ENCODE measurements at regions not wholly inside any gene's neighbourhood (a gene's known extent, or its start where the extent isn't known, plus 50 kb on each side); places are given as distances from the start of the nearest gene placed in this dataset.

DNA sequence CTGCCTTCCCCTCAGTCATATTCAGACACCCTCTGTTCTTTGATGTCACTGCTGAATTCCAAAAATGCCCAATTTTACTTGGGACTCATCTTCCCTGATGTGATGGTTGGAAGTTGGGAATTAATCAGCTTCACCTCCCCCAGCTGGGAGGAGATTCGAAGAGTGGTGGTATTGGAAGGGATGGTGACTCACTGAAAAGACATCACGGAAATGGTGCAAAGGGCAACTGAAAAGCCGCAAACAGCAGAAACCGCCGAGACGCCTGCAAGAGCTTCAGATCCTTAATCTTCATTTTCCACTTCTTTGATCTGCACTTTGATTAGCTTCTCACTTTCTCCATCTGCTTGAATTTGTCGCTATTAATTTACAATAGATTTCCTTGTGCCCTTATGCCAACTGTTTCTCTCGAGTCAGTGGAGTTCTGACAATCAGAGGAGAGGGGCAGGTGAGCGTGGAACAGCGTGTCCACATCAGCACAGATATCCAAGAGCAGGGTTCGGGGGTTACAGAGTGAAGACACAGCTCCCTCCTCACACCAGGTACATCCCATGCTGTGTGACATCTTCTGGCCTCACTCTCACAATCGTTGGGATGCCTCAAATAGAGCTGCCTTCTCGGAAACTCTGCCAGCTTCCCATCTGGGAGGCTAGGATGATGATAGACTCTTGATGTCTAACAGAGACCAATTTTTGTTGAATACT, 325.4 kb downstream of the BRD1 start (continued):
- TF ChIP-seq, protein P1, sequence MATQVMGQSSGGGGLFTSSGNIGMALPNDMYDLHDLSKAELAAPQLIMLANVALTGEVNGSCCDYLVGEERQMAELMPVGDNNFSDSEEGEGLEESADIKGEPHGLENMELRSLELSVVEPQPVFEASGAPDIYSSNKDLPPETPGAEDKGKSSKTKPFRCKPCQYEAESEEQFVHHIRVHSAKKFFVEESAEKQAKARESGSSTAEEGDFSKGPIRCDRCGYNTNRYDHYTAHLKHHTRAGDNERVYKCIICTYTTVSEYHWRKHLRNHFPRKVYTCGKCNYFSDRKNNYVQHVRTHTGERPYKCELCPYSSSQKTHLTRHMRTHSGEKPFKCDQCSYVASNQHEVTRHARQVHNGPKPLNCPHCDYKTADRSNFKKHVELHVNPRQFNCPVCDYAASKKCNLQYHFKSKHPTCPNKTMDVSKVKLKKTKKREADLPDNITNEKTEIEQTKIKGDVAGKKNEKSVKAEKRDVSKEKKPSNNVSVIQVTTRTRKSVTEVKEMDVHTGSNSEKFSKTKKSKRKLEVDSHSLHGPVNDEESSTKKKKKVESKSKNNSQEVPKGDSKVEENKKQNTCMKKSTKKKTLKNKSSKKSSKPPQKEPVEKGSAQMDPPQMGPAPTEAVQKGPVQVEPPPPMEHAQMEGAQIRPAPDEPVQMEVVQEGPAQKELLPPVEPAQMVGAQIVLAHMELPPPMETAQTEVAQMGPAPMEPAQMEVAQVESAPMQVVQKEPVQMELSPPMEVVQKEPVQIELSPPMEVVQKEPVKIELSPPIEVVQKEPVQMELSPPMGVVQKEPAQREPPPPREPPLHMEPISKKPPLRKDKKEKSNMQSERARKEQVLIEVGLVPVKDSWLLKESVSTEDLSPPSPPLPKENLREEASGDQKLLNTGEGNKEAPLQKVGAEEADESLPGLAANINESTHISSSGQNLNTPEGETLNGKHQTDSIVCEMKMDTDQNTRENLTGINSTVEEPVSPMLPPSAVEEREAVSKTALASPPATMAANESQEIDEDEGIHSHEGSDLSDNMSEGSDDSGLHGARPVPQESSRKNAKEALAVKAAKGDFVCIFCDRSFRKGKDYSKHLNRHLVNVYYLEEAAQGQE (IDR thresholded peaks at IDR 0.05; ENCODE audit: low read depth) = no peak
- peak; percentile 34; the same call in 1 of the 2 replicates for TF ChIP-seq POLR2AphosphoS5 (IDR thresholded peaks at IDR 0.05; ENCODE audit: low read depth, low read length)
- no peak for TF ChIP-seq EZH2phosphoT487 (IDR thresholded peaks at IDR 0.05; ENCODE audit: borderline replicate concordance)
- TF ChIP-seq, protein P2, sequence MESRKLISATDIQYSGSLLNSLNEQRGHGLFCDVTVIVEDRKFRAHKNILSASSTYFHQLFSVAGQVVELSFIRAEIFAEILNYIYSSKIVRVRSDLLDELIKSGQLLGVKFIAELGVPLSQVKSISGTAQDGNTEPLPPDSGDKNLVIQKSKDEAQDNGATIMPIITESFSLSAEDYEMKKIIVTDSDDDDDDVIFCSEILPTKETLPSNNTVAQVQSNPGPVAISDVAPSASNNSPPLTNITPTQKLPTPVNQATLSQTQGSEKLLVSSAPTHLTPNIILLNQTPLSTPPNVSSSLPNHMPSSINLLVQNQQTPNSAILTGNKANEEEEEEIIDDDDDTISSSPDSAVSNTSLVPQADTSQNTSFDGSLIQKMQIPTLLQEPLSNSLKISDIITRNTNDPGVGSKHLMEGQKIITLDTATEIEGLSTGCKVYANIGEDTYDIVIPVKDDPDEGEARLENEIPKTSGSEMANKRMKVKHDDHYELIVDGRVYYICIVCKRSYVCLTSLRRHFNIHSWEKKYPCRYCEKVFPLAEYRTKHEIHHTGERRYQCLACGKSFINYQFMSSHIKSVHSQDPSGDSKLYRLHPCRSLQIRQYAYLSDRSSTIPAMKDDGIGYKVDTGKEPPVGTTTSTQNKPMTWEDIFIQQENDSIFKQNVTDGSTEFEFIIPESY (IDR thresholded peaks at IDR 0.05; ENCODE audit: extremely low read depth, insufficient replicate concordance, low read length) = no peak

DNA sequence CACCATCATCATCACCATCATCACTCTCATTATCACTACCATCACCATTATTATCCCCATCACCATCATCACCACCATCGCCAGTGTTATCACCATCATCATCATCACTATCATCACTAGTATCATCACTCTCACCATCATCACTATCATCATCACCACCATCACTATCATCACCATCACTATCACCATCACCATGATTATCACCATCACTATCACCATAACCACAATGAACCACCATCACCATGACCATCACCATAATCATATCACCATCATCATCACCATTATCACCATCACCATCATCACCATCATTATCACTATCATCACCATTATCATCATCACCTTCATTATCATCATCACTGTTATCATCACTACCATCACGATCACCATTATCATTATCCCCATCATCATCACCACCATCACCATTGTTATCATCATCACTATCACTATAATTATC, 326.7 kb downstream of the BRD1 start:
- H3K27me3 ChIP-seq (ENCODE audit: insufficient read depth, low read length) = no peaks in the 10 kb centered on the region
- POLR2A ChIA-PET = no interaction called here
- no peak for TF ChIP-seq FOSL1 (IDR thresholded peaks at IDR 0.05; ENCODE audit: low read depth)
- no peak for TF ChIP-seq EGR1 (IDR thresholded peaks at IDR 0.05; ENCODE audit: low read depth)
- TF ChIP-seq YY1 (IDR thresholded peaks at IDR 0.05; ENCODE audit: extremely low read depth, insufficient replicate concordance, low read depth, low read length) = no peak
- no peak for TF ChIP-seq CEBPB (IDR thresholded peaks at IDR 0.05; ENCODE audit: low read depth)
- no peak for TF ChIP-seq SP1 (IDR thresholded peaks at IDR 0.05; ENCODE audit: low read depth)
- no peak for TF ChIP-seq SIN3A (IDR thresholded peaks at IDR 0.05; ENCODE audit: low read depth)
- no peak for TF ChIP-seq POLR2AphosphoS5 (IDR thresholded peaks at IDR 0.05; ENCODE audit: low read depth, low read length)
- no peak for TF ChIP-seq ZFX (IDR thresholded peaks at IDR 0.05)
- TF ChIP-seq, protein P1 (IDR thresholded peaks at IDR 0.05; ENCODE audit: low read depth) = no peak
- TF ChIP-seq CBX3 (IDR thresholded peaks at IDR 0.05; ENCODE audit: low read depth) = no peak
- TF ChIP-seq POLR2A (IDR thresholded peaks at IDR 0.05; ENCODE audit: borderline replicate concordance, extremely low read depth, insufficient read depth, insufficient read length) = no peak

More for the DNA sequence above, 326.7 kb downstream of the BRD1 start:
- H4K20me1 ChIP-seq (ENCODE audit: insufficient read depth) = no peaks in the 10 kb centered on the region
- RAD21 ChIA-PET (ENCODE audit: low non-redundant PET in 1 of 2, low total read pairs in 2 of 2, uncharacterized antibody in 2 of 2, unreplicated experiment in 2 of 2) = no interaction called here
- no peaks in the 10 kb centered on the region for H3K36me3 ChIP-seq (ENCODE audit: control insufficient read depth in 1 of 2, insufficient read depth in 2 of 2, low read length in 2 of 2)
- CTCF ChIA-PET = no interaction called here
- no peak for DNase-seq (ENCODE audit: low read depth, low spot score)
- peaks cover 25 to 47% of the 10 kb centered on the region in 2 experiments for H3K4me1 ChIP-seq (ENCODE audit: control insufficient read depth in 1 of 2, insufficient read depth in 2 of 2, low read length in 2 of 2)
- no peak overlapping the region for H3K27ac ChIP-seq (ENCODE audit: low read depth, low read length)
- no peaks in the 10 kb centered on the region; a peak in 1 of 4 replicates for H3K9me3 ChIP-seq (ENCODE audit: control insufficient read depth in 1 of 2, insufficient read depth in 1 of 2, low read depth in 1 of 2, low read length in 2 of 2)
- BruUV-seq (replicated peaks) = no TSS peak
- ATAC-seq = no peak
- intact Hi-C loops (cut with micrococcal nuclease) = no loop called here
- H3K4me3 ChIP-seq (replicated peaks in 1 of 2; ENCODE audit: low read depth in 1 of 2, low read length in 2 of 2) = no peak overlapping the region
- peaks cover 8% of the 10 kb centered on the region; the same call in 1 of the 2 replicates for H3K79me2 ChIP-seq (ENCODE audit: insufficient read depth, low read length)
- no peaks in the 10 kb centered on the region for H3K9me2 ChIP-seq (ENCODE audit: insufficient read depth)
- H3K9ac ChIP-seq (ENCODE audit: low read length) = no peak overlapping the region
- no peak overlapping the region for H2AFZ ChIP-seq (ENCODE audit: low read depth, low read length, poor library complexity, severe bottlenecking)
- H3K4me2 ChIP-seq (ENCODE audit: low read length) = no peak overlapping the region
